Keratinocyte (primary cell): ENCODE measurements at regions not wholly inside any gene's neighbourhood (a gene's known extent, or its start where the extent isn't known, plus 50 kb on each side); places are given as distances from the start of the nearest gene placed in this dataset.

Experiments used
- CTCF ChIP-seq, 3 experiments: IDR thresholded peaks in 1 of 3; conservative IDR thresholded peaks in 1 of 3; optimal IDR thresholded peaks in 1 of 3; 2 replicates in 2 of 3; 3 replicates in 1 of 3; pipeline versions ENCODE3 to v1.5.1; 2011; ENCODE audit warnings: low read length in 3 of 3, mild to moderate bottlenecking in 3 of 3, moderate library complexity in 2 of 3, control low read depth in 1 of 3, inconsistent platforms in 1 of 3; ENCODE audit not compliant: insufficient read depth in 2 of 3; ENCODE audit errors: extremely low read depth in 1 of 3
- EZH2 ChIP-seq: IDR thresholded peaks from one replicate; pipeline ENCODE4 v1.6.1; 2012; ENCODE audit warnings: inconsistent platforms, mild to moderate bottlenecking, low read length, moderate library complexity

- no peak for TF ChIP-seq CTCF (optimal IDR thresholded peaks at IDR 0.05 in 1 of 3, IDR thresholded peaks at IDR 0.05 in 1 of 3, conservative IDR thresholded peaks at IDR 0.05 in 1 of 3; ENCODE audit: extremely low read depth in 1 of 3, insufficient read depth in 2 of 3, low read length in 3 of 3)
- no peak for TF ChIP-seq EZH2
Measured at GRCh38 chr6:140063021-140063399, 688.6 kb upstream of the CITED2 start.
